ENCODE measurements at regions not wholly inside any gene's neighbourhood (a gene's known extent, or its start where the extent isn't known, plus 50 kb on each side); places are given as distances from the start of the nearest gene placed in this dataset.
"Not testable (repeated sequence)": the region's sequence is repeated elsewhere in the genome, so short reads cannot be mapped to it uniquely, and the experiment has no call there.

DNA sequence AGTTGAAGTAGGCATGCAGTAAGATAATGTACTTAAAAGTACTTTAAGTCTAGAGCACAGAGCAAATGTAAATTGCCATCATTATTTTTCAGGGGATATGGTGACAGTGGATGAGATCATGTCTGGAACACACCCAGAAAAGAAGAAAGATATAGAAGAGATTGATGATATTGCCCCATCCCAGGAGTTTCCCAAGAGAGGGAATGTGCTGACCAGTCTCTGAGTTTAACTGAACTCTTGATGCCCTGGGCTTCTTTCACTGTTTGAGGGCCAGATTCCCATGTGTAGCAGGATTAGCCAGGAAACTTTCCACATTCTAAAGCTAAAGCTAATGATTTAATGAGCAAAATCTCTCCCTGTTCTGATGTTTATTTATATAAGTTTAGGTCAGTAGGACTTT lies 366.8 kb upstream of the UMPS start:
- Mint-ChIP-seq H3K9me3 (no peaks in the 10 kb centered on the region), H3K4me3 (no peak overlapping the region), H3K4me1 (no peaks in the 10 kb centered on the region), H3K36me3 (no peaks in the 10 kb centered on the region), H3K27me3 (ENCODE audit: low read depth in 2 of 2) (peaks cover 10 to 26% of the 10 kb centered on the region in 2 donors), H3K27ac (no peak overlapping the region)
- H3K36me3 ChIP-seq (ENCODE audit: control insufficient read depth, insufficient read depth, low read length): no peaks in the 10 kb centered on the region
- H3K27ac ChIP-seq (ENCODE audit: low read length): no peak overlapping the region
- TF ChIP-seq, protein P1, sequence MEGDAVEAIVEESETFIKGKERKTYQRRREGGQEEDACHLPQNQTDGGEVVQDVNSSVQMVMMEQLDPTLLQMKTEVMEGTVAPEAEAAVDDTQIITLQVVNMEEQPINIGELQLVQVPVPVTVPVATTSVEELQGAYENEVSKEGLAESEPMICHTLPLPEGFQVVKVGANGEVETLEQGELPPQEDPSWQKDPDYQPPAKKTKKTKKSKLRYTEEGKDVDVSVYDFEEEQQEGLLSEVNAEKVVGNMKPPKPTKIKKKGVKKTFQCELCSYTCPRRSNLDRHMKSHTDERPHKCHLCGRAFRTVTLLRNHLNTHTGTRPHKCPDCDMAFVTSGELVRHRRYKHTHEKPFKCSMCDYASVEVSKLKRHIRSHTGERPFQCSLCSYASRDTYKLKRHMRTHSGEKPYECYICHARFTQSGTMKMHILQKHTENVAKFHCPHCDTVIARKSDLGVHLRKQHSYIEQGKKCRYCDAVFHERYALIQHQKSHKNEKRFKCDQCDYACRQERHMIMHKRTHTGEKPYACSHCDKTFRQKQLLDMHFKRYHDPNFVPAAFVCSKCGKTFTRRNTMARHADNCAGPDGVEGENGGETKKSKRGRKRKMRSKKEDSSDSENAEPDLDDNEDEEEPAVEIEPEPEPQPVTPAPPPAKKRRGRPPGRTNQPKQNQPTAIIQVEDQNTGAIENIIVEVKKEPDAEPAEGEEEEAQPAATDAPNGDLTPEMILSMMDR (IDR thresholded peaks at IDR 0.05): no peak
- no peaks in the 10 kb centered on the region for H3K9me3 ChIP-seq (ENCODE audit: control insufficient read depth, insufficient read depth, low read length)
- H3K4me3 ChIP-seq (ENCODE audit: low read length): no peak overlapping the region
- H3K4me1 ChIP-seq (ENCODE audit: control insufficient read depth, insufficient read depth, low read length): no peaks in the 10 kb centered on the region
- ATAC-seq: no peak
- intact Hi-C loops (cut with micrococcal nuclease): no loop called here
- no peak for DNase-seq
- no peaks in the 10 kb centered on the region for H3K27me3 ChIP-seq (ENCODE audit: control insufficient read depth, insufficient read depth, low read length)

DNA sequence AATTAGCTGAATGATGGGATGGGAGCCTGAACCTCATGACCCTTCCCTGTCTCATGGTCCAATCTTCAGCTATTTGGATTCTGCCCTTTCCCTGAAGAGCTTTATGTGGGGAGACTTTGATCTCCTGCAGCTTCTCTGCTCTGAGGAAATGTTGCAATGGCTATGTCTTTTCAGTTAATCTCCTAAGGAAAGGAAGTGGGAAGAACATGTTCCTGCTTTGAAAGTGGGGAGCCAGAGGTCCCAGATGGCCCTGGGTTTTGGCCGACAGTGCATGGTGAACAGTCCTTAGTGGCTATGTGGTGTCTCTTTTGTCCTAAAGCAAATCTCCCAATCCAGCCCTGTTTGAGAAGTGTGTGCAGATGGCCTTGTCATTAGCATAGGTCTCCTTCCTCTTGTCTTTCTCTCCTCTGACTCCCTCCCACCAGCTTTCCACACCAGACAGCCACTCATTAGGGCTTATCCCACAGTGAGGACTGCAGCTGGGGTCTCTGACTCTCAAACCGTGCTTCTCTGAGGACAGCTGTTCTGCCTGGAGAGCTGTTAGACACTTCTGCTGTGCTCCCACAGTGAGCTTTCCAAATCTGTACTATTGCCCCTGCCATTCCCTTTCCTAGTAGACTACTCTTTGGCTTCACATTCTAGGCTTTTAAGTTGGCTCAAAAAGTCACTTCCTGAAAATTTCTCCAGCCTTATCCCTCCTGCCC lies 365.8 kb upstream of the UMPS start:
- DNase-seq: no peak
- H3K27ac Mint-ChIP-seq: no peak overlapping the region

DNA sequence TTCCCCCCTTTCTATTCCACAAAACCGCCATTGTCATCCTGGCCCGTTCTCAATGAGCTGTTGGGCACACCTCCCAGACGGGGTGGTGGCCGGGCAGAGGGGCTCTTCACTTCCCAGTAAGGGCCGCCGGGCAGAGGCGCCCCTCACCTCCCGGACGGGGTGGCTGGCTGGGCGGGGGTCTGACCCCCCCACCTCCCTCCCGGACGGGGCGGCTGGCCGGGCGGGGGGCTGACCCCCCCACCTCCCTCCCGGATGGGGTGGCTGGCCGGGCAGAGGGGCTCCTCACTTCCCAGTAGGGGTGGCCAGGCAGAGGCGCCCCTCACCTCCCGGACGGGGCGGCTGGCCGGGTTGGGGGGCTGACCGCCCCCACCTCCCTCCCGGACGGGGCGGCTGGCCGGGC lies 363.6 kb upstream of the UMPS start:
- H3K36me3 Mint-ChIP-seq; ATAC-seq; H3K4me3 Mint-ChIP-seq; H3K4me1 ChIP-seq (ENCODE audit: control insufficient read depth, insufficient read depth, low read length); intact Hi-C loops (cut with micrococcal nuclease); H3K27me3 ChIP-seq (ENCODE audit: control insufficient read depth, insufficient read depth, low read length); H3K27ac ChIP-seq (ENCODE audit: low read length); H3K4me1 Mint-ChIP-seq; H3K36me3 ChIP-seq (ENCODE audit: control insufficient read depth, insufficient read depth, low read length); H3K4me3 ChIP-seq (ENCODE audit: low read length); H3K27ac Mint-ChIP-seq; DNase-seq; H3K9me3 Mint-ChIP-seq; H3K9me3 ChIP-seq (ENCODE audit: control insufficient read depth, insufficient read depth, low read length): not testable (repeated sequence)
- H3K27me3 Mint-ChIP-seq (ENCODE audit: low read depth in 2 of 2): peaks cover 4 to 23% of the 10 kb centered on the region in 2 donors
- WGBS (ENCODE audit: insufficient coverage): 98% methylated on average over 8 of the region's 27 CpGs

More for the DNA sequence above, 365.8 kb upstream of the UMPS start:
- Mint-ChIP-seq H3K4me1 (no peaks in the 10 kb centered on the region), H3K9me3 (no peaks in the 10 kb centered on the region), H3K4me3 (no peak overlapping the region), H3K27me3 (ENCODE audit: low read depth in 2 of 2) (peaks cover 10 to 22% of the 10 kb centered on the region in 2 donors), H3K36me3 (no peaks in the 10 kb centered on the region)
- H3K4me3 ChIP-seq (ENCODE audit: low read length): no peak overlapping the region
- no peak overlapping the region for H3K27ac ChIP-seq (ENCODE audit: low read length)
- H3K27me3 ChIP-seq (ENCODE audit: control insufficient read depth, insufficient read depth, low read length): no peaks in the 10 kb centered on the region
- 87% methylated on average over 2 of the region's 2 CpGs for WGBS (ENCODE audit: insufficient coverage)
- H3K36me3 ChIP-seq (ENCODE audit: control insufficient read depth, insufficient read depth, low read length): no peaks in the 10 kb centered on the region
- no peak for ATAC-seq
- no peaks in the 10 kb centered on the region for H3K4me1 ChIP-seq (ENCODE audit: control insufficient read depth, insufficient read depth, low read length)
- intact Hi-C loops (cut with micrococcal nuclease): no loop called here
- no peaks in the 10 kb centered on the region for H3K9me3 ChIP-seq (ENCODE audit: control insufficient read depth, insufficient read depth, low read length)
- TF ChIP-seq, protein P1 (IDR thresholded peaks at IDR 0.05): no peak

DNA sequence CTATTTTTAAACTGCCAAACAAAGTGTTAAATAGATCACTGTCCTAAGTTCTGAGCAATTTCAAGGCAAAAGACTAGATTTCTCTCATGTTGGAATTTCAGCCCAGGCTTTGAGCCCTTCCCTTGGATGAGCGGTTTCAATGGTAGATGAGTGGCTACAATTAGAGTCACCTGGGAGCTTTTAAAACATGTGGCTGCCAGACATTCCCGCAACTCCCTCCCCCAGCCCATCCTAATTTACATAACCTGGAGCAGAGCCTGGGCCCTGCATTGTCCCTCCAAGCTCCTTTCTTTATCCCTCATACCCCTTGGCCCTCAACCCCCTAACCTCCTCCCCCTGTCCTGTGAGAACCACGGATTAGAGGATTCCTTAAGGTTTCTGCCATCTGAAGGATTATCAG lies 357.5 kb upstream of the UMPS start:
- ATAC-seq: no peak
- Mint-ChIP-seq H3K9me3 (no peaks in the 10 kb centered on the region), H3K4me1 (no peaks in the 10 kb centered on the region), H3K27ac (no peak overlapping the region), H3K36me3 (no peaks in the 10 kb centered on the region), H3K27me3 (ENCODE audit: low read depth in 2 of 2) (peaks cover 2 to 17% of the 10 kb centered on the region in 2 donors), H3K4me3 (no peak overlapping the region)
- Histone ChIP-seq H3K27ac (ENCODE audit: low read length) (no peak overlapping the region), H3K9me3 (ENCODE audit: control insufficient read depth, insufficient read depth, low read length) (no peaks in the 10 kb centered on the region), H3K36me3 (ENCODE audit: control insufficient read depth, insufficient read depth, low read length) (no peaks in the 10 kb centered on the region), H3K4me3 (ENCODE audit: low read length) (no peak overlapping the region), H3K27me3 (ENCODE audit: control insufficient read depth, insufficient read depth, low read length) (no peaks in the 10 kb centered on the region), H3K4me1 (ENCODE audit: control insufficient read depth, insufficient read depth, low read length) (no peaks in the 10 kb centered on the region)
- intact Hi-C loops (cut with micrococcal nuclease): no loop called here
- WGBS (ENCODE audit: insufficient coverage): 87% methylated on average over 3 of the region's 3 CpGs
- TF ChIP-seq, protein P1 (IDR thresholded peaks at IDR 0.05): no peak
- DNase-seq: no peak

Data from natural killer cell (primary cell).